HepG2 (cell line): ENCODE measurements at regions not wholly inside any gene's neighbourhood (a gene's known extent, or its start where the extent isn't known, plus 50 kb on each side); places are given as distances from the start of the nearest gene placed in this dataset.

Experiments used
- CBX5 ChIP-seq: sonication (generic); formaldehyde crosslinking; IDR thresholded peaks from 2 replicates; pipeline ENCODE4 v1.4.0; 2020; ENCODE audit warnings: missing genetic modification reagents, borderline replicate concordance
- EP300 ChIP-seq, 3 experiments: sonication (generic) in 1 of 3; formaldehyde crosslinking in 1 of 3; IDR thresholded peaks; 2 replicates each; pipeline versions ENCODE4 v1.5.1 to v1.6.1; 2011 to 2020; ENCODE audit warnings: low read depth in 2 of 3, low read length in 2 of 3, borderline replicate concordance in 1 of 3, improper control_type of control experiment in 1 of 3, mild to moderate bottlenecking in 1 of 3, missing genetic modification reagents in 1 of 3, moderate library complexity in 1 of 3
- FOXP4 ChIP-seq: sonication (generic); formaldehyde crosslinking; IDR thresholded peaks from 2 replicates; pipeline ENCODE4 v1.4.0; 2020; ENCODE audit warnings: missing genetic modification reagents
- KMT2A ChIP-seq: sonication (generic); formaldehyde crosslinking; IDR thresholded peaks from 2 replicates; pipeline ENCODE4 v1.4.0; 2020; ENCODE audit warnings: missing genetic modification reagents
- POLR2A ChIP-seq, 2 experiments: IDR thresholded peaks; 2 replicates each; pipeline ENCODE4 v1.6.1; 2011; ENCODE audit warnings: low read depth in 2 of 2, low read length in 2 of 2, mild to moderate bottlenecking in 1 of 2, moderate library complexity in 1 of 2; ENCODE audit not compliant: insufficient read depth in 1 of 2
- RELA ChIP-seq: sonication (generic); formaldehyde crosslinking; IDR thresholded peaks from 2 replicates; pipeline ENCODE4 v1.4.0; 2020; ENCODE audit warnings: missing genetic modification reagents
- ZC3H4 ChIP-seq: sonication (generic); formaldehyde crosslinking; IDR thresholded peaks from 2 replicates; pipeline ENCODE4 v1.4.0; 2020; ENCODE audit warnings: missing genetic modification reagents, borderline replicate concordance
- ZNF619 ChIP-seq: sonication (generic); formaldehyde crosslinking; IDR thresholded peaks from 2 replicates; pipeline ENCODE4 v1.4.0; 2020; ENCODE audit warnings: mild to moderate bottlenecking, missing genetic modification reagents
- ZNF747 ChIP-seq: sonication (generic); formaldehyde crosslinking; IDR thresholded peaks from 2 replicates; pipeline ENCODE4 v1.8.1; 2023; ENCODE audit warnings: missing genetic modification reagents, mild to moderate bottlenecking, borderline replicate concordance

DNA sequence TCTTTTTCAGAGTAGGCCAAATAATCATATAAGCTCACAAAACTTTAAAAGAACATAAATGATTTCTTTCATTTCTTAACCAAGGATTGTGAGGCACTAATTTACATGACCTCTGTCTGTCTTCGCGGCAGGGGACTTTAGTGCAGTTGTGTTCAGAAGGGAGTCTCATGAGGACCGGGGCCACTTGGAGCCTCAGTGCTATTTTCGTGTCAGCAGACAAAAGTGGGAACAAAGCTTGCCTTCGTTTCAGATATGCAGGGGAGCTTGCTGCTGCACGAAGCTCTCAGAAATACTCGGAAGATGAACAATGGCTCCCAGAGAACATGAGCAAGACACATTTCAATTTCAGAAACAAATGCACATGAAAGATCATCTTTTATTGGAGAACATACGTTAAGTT is 497.0 kb downstream of the CDH26 start:
- no peak for TF ChIP-seq POLR2A (IDR thresholded peaks at IDR 0.05; ENCODE audit: insufficient read depth in 1 of 2, low read depth in 2 of 2, low read length in 2 of 2)
- no peak for TF ChIP-seq ZNF619 (CRISPR knock-in tag)
- no peak for TF ChIP-seq CBX5
- no peak for TF ChIP-seq FOXP4
- TF ChIP-seq EP300 (IDR thresholded peaks at IDR 0.05; ENCODE audit: low read depth in 2 of 2, low read length in 2 of 2): no peak
- no peak for TF ChIP-seq EP300 (CRISPR knock-in tag; IDR thresholded peaks at IDR 0.05; ENCODE audit: borderline replicate concordance)
- TF ChIP-seq ZNF747 (CRISPR knock-in tag): no peak
- TF ChIP-seq ZC3H4 (CRISPR knock-in tag): no peak
- TF ChIP-seq RELA (CRISPR knock-in tag): no peak
- no peak for TF ChIP-seq KMT2A (CRISPR knock-in tag)
